SU-DHL-6 (cell line): ENCODE measurements at regions not wholly inside any gene's neighbourhood (a gene's known extent, or its start where the extent isn't known, plus 50 kb on each side); places are given as distances from the start of the nearest gene placed in this dataset.

ENCODE experiments used
- H2AFZ ChIP-seq: fragments of 200-600 bp; sonication (generic); 2 replicates; pipeline ENCODE4 v1.6.1; 2014; ENCODE audit warnings: low read depth, mild to moderate bottlenecking, moderate library complexity, mixed read lengths, antibody characterized with exemption, low read length; ENCODE audit not compliant: severe bottlenecking
- H3F3A ChIP-seq: fragments of 200-600 bp; shearing (Covaris generic); 2 replicates; pipeline ENCODE4 v1.6.0; 2016; ENCODE audit warnings: antibody characterized with exemption, mild to moderate bottlenecking; ENCODE audit not compliant: insufficient read depth
- H3K27ac ChIP-seq: fragments of 200-600 bp; sonication (generic); 2 replicates; pipeline ENCODE4 v1.5.1; 2016; ENCODE audit warnings: low read depth, mild to moderate bottlenecking, low read length, moderate library complexity, mixed read lengths
- H3K27me3 ChIP-seq: fragments of 200-600 bp; sonication (generic), shearing (Covaris generic); 2 replicates; pipeline ENCODE4 v1.6.0; 2014; ENCODE audit warnings: mild to moderate bottlenecking, low read length
- H3K36me3 ChIP-seq: fragments of 200-600 bp; sonication (generic); 2 replicates; pipeline ENCODE4 v1.6.1; 2014; ENCODE audit warnings: mild to moderate bottlenecking, low read length, mixed read lengths
- H3K4me2 ChIP-seq: fragments of 300-600, 200-600 bp; shearing (Covaris generic), sonication (generic); 2 replicates; pipeline ENCODE4 v1.6.0; 2014; ENCODE audit warnings: low read length, low read depth, mild to moderate bottlenecking; ENCODE audit not compliant: poor library complexity, severe bottlenecking
- H3K4me3 ChIP-seq: fragments of 200-600 bp; sonication (generic); 2 replicates; pipeline ENCODE4 v1.5.1; 2014; ENCODE audit warnings: antibody characterized with exemption, low read length, mild to moderate bottlenecking, mixed read lengths; ENCODE audit not compliant: insufficient read depth, poor library complexity, severe bottlenecking
- H3K79me2 ChIP-seq: fragments of 200-600 bp; sonication (generic); 2 replicates; pipeline ENCODE4 v1.6.1; 2014; ENCODE audit warnings: mild to moderate bottlenecking, low read length, moderate library complexity; ENCODE audit not compliant: insufficient read depth
- H3K9ac ChIP-seq: fragments of 200-600 bp; sonication (generic); 2 replicates; pipeline ENCODE4 v1.7.0; 2014; ENCODE audit warnings: mild to moderate bottlenecking, low read length
- H3K9me2 ChIP-seq: fragments of 200-600 bp; sonication (generic); replicated peaks from 2 replicates; pipeline ENCODE4 v1.6.1; 2014; ENCODE audit warnings: low read length; ENCODE audit not compliant: insufficient read depth
- H3K9me3 ChIP-seq: fragments of 200-600 bp; sonication (generic); 2 replicates; pipeline ENCODE4 v1.6.1; 2014; ENCODE audit warnings: low read length, mixed read lengths; ENCODE audit not compliant: insufficient read depth
- H4K20me1 ChIP-seq: fragments of 200-600 bp; sonication (generic); 2 replicates; pipeline ENCODE4 v1.6.1; 2014; ENCODE audit warnings: low read depth, mild to moderate bottlenecking, antibody characterized with exemption, low read length, moderate library complexity, mixed read lengths
- EZH2phosphoT487 ChIP-seq: fragments of 200-600 bp; sonication (generic), shearing (Covaris generic); conservative IDR thresholded peaks from 2 replicates; pipeline ENCODE4 v1.6.1; 2018; ENCODE audit warnings: mild to moderate bottlenecking, antibody characterized with exemption, low read length, moderate library complexity, mixed read lengths
- TF ChIP-seq, protein P1 (sequence below): fragments of 200-600 bp; sonication (generic); IDR thresholded peaks from one replicate; pipeline ENCODE4 v1.5.1; 2017; ENCODE audit warnings: antibody characterized with exemption, mild to moderate bottlenecking, low read length, moderate library complexity; ENCODE audit not compliant: insufficient read depth, poor library complexity, severe bottlenecking

DNA sequence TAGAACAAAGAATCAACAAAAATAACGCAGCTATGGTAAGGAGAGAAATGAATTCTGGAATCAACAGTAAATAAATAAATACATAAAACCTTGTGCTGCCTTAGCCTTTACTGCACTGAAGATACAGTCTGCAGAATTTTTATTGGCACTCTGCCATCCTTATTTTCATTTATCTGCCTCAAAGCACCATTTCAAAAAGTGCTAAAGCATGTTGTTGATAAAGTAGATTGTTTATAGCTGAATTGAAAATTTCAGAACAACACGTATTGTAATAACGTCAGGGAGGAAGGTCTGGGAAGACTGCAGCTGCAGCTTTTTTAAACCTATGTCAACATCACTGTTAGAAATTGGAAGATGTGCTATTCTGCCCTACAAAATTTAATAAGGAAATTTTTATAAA, 787.2 kb downstream of the PLCL1 start:
- Histone ChIP-seq H3K9me2 (no peaks in the 10 kb centered on the region), H3F3A (no peaks in the 10 kb centered on the region), H3K4me2 (no peak overlapping the region), H3K36me3 (no peaks in the 10 kb centered on the region), H3K9me3 (no peaks in the 10 kb centered on the region), H3K79me2 (no peaks in the 10 kb centered on the region), H3K27me3 (no peaks in the 10 kb centered on the region), H3K27ac (no peak overlapping the region), H2AFZ (no peak overlapping the region), H3K9ac (no peak overlapping the region), H3K4me3 (no peak overlapping the region), H4K20me1 (no peaks in the 10 kb centered on the region)
- TF ChIP-seq, protein P1, sequence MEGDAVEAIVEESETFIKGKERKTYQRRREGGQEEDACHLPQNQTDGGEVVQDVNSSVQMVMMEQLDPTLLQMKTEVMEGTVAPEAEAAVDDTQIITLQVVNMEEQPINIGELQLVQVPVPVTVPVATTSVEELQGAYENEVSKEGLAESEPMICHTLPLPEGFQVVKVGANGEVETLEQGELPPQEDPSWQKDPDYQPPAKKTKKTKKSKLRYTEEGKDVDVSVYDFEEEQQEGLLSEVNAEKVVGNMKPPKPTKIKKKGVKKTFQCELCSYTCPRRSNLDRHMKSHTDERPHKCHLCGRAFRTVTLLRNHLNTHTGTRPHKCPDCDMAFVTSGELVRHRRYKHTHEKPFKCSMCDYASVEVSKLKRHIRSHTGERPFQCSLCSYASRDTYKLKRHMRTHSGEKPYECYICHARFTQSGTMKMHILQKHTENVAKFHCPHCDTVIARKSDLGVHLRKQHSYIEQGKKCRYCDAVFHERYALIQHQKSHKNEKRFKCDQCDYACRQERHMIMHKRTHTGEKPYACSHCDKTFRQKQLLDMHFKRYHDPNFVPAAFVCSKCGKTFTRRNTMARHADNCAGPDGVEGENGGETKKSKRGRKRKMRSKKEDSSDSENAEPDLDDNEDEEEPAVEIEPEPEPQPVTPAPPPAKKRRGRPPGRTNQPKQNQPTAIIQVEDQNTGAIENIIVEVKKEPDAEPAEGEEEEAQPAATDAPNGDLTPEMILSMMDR, result no peak
- no peak for TF ChIP-seq EZH2phosphoT487

DNA sequence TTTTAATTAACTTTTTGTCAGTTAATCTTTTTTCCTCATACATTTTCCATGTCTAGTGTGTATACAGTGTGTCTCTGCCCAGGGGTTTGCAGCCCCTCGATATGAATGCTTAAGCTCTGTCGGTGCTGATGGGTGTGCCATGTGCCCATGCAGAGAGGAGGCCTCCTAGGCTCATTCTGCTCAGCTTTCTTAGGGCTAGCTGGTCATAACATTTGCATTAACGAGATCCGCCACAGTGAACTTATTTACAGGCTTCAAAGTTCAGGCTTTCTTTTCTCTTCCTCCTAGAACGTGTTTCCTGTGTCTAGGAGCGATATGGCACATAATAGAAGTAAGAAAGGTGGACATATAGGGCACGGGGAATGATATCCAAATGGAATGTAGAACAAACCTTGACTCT, 783.3 kb downstream of the PLCL1 start:
- Histone ChIP-seq H3K9me2 (no peaks in the 10 kb centered on the region), H3K4me3 (no peak overlapping the region), H3K9me3 (no peaks in the 10 kb centered on the region), H4K20me1 (no peaks in the 10 kb centered on the region), H3K27ac (no peak overlapping the region), H3K79me2 (no peaks in the 10 kb centered on the region), H3K4me2 (no peak overlapping the region), H2AFZ (no peak overlapping the region), H3K27me3 (no peaks in the 10 kb centered on the region), H3K9ac (no peak overlapping the region), H3F3A (no peaks in the 10 kb centered on the region), H3K36me3 (no peaks in the 10 kb centered on the region)
- TF ChIP-seq, protein P1, result no peak
- TF ChIP-seq EZH2phosphoT487, result no peak

DNA sequence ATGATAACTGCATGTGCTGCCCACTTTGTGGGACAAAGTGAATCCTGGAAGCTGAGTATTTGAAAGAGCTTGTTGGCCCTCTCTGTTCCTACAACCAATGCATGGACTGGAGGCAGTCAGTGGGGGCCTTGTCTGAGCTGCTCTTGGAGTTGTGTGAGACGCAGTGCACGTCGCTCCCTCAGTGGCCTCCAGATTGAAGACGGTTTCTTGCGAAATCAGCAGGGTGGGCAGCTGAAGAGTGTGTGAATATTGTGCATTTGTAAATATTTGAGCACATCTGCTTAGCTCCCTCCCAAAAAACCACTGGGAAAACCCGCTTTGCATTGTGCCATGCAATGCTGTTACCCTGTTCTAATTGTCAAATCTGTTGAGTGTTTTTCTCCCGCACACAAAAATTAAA, 782.8 kb downstream of the PLCL1 start:
- Histone ChIP-seq H3K27ac (no peak overlapping the region), H2AFZ (no peak overlapping the region), H3K4me2 (no peak overlapping the region), H3K9ac (no peak overlapping the region), H3K4me3 (no peak overlapping the region), H3F3A (no peaks in the 10 kb centered on the region), H3K36me3 (no peaks in the 10 kb centered on the region), H4K20me1 (no peaks in the 10 kb centered on the region), H3K9me3 (no peaks in the 10 kb centered on the region), H3K79me2 (no peaks in the 10 kb centered on the region), H3K9me2 (no peaks in the 10 kb centered on the region), H3K27me3 (no peaks in the 10 kb centered on the region)
- TF ChIP-seq, protein P1, result no peak
- TF ChIP-seq EZH2phosphoT487, result no peak

DNA sequence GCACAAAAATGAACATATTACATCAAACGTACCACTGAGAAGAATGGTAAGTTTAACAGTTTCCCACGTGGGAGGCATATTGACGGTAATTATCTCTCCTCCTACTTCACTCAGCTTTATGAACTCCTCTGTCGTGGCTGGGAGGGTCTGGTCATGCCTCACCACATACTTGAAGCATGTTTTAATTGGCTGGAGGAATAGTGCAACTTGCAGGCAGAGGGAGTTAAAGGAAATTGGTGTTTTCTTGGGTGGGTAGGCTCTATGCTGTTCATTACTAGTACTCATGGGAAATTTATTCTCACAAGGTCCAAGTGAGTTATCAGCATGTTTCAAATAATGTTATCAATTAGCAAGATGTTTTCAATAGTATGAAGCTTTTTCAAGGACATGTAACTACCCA, 767.0 kb downstream of the PLCL1 start:
- Histone ChIP-seq H3K9me3 (no peaks in the 10 kb centered on the region), H3F3A (no peaks in the 10 kb centered on the region), H3K79me2 (no peaks in the 10 kb centered on the region), H2AFZ (no peak overlapping the region), H3K27me3 (no peaks in the 10 kb centered on the region), H3K9ac (no peak overlapping the region), H3K4me3 (no peak overlapping the region), H4K20me1 (no peaks in the 10 kb centered on the region), H3K27ac (no peak overlapping the region), H3K36me3 (no peaks in the 10 kb centered on the region), H3K9me2 (no peaks in the 10 kb centered on the region), H3K4me2 (no peak overlapping the region)
- no peak for TF ChIP-seq EZH2phosphoT487
- TF ChIP-seq, protein P1, result no peak
